Suprapubic skin (tissue), 4 donors: ENCODE measurements at regions not wholly inside any gene's neighbourhood (a gene's known extent, or its start where the extent isn't known, plus 50 kb on each side); places are given as distances from the start of the nearest gene placed in this dataset.

Experiments
- DNase-seq, 2 donors: peaks; one replicate each; pipeline ENCODE4 v3.0.0-alpha.2; 2019; ENCODE audit warnings: low spot score in 2 of 2
- H3K27ac ChIP-seq: fragments of 200-600 bp; sonication (generic); one replicate; pipeline ENCODE4 v1.5.1; 2019
- H3K27me3 ChIP-seq: fragments of 200-600 bp; sonication (generic); one replicate; pipeline ENCODE4 v1.5.1; 2019
- H3K36me3 ChIP-seq: fragments of 200-600 bp; sonication (generic); one replicate; pipeline ENCODE4 v1.5.1; 2019
- H3K4me1 ChIP-seq: fragments of 200-600 bp; sonication (generic); one replicate; pipeline ENCODE4 v1.5.1; 2019
- H3K4me3 ChIP-seq: fragments of 200-600 bp; sonication (generic); one replicate; pipeline ENCODE4 v1.5.1; 2019; ENCODE audit warnings: mild to moderate bottlenecking
- H3K9me3 ChIP-seq: fragments of 200-600 bp; sonication (generic); one replicate; pipeline ENCODE4 v1.5.1; 2019
- EP300 ChIP-seq: sonication (generic); formaldehyde crosslinking; IDR thresholded peaks from one replicate; pipeline ENCODE4 v1.6.1; 2017; ENCODE audit warnings: antibody characterized with exemption
- POLR2A ChIP-seq, 2 donors: fragments of 450-650 bp; IDR thresholded peaks; one replicate each; pipeline ENCODE4 v1.6.1; 2017; ENCODE audit warnings: antibody characterized with exemption in 2 of 2, mild to moderate bottlenecking in 2 of 2, moderate library complexity in 2 of 2
- POLR2AphosphoS5 ChIP-seq, 3 donors: sonication (generic); formaldehyde crosslinking; IDR thresholded peaks; one replicate each; pipeline ENCODE4 v1.6.1; 2017; ENCODE audit warnings: antibody characterized with exemption in 3 of 3
- WGBS: methylation state at CpG from one replicate; pipeline ENCODE4 v1.1.5; 2018; 5-methylcytosine and 5-hydroxymethylcytosine counted together
- TF ChIP-seq, protein P1 (sequence below), 2 donors: fragments of 200-600 bp in 1 of 2; fragments of 450-650 bp in 1 of 2; sonication (generic) in 1 of 2; IDR thresholded peaks; one replicate each; pipeline ENCODE4 v1.5.1; 2016 to 2019; ENCODE audit warnings: antibody characterized with exemption in 2 of 2, mild to moderate bottlenecking in 1 of 2, moderate library complexity in 1 of 2

DNA sequence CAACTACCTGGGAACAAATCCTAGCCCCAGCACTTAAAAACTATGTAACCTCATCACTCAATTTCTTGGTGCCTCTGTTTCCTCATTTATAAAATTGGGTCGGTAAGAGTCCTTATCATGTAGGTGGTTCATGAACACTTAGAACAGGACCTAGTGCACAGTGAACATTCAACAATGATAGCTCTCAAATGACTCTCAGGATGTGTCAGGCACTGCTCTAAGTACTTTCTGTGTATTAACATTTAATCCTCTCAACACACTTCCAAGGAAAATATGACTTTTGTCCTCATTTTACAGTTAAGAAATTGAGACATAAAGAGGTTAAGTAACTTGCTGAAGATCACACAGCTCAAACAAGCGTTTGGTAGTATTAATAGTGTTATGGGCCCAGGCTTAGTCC, 202.1 kb upstream of the KLF4 start:
- 93% methylated on average over 2 of the region's 2 CpGs for WGBS
- no peak overlapping the region for H3K4me3 ChIP-seq
- no peak for DNase-seq
- H3K36me3 ChIP-seq, result no peaks in the 10 kb centered on the region
- TF ChIP-seq POLR2AphosphoS5 (IDR thresholded peaks at IDR 0.05), result no peak
- no peak for TF ChIP-seq POLR2A (IDR thresholded peaks at IDR 0.05)
- TF ChIP-seq, protein P1, sequence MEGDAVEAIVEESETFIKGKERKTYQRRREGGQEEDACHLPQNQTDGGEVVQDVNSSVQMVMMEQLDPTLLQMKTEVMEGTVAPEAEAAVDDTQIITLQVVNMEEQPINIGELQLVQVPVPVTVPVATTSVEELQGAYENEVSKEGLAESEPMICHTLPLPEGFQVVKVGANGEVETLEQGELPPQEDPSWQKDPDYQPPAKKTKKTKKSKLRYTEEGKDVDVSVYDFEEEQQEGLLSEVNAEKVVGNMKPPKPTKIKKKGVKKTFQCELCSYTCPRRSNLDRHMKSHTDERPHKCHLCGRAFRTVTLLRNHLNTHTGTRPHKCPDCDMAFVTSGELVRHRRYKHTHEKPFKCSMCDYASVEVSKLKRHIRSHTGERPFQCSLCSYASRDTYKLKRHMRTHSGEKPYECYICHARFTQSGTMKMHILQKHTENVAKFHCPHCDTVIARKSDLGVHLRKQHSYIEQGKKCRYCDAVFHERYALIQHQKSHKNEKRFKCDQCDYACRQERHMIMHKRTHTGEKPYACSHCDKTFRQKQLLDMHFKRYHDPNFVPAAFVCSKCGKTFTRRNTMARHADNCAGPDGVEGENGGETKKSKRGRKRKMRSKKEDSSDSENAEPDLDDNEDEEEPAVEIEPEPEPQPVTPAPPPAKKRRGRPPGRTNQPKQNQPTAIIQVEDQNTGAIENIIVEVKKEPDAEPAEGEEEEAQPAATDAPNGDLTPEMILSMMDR (IDR thresholded peaks at IDR 0.05), result no peak
- no peak for TF ChIP-seq EP300
- H3K4me1 ChIP-seq, result no peaks in the 10 kb centered on the region
- no peaks in the 10 kb centered on the region for H3K9me3 ChIP-seq
- no peaks in the 10 kb centered on the region for H3K27me3 ChIP-seq
- H3K27ac ChIP-seq, result no peak overlapping the region

DNA sequence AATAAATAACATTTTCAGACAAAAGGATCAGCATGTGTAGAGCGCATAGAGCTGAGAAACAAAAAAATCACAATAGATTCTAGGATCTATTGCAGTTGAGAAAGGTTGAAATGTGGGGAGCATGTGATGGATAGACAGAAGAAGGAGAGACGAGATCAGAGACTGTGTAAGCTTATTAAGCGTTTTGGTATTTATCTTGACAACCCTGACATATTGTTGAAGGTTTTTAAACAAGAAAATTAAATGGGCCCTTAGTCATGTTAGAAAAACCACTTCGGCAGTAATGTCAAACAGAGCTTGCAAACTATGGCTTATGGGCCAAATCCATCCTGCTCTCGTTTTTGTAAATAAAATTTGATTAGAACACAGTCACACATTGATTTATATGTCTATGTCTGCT, 200.5 kb upstream of the KLF4 start:
- Histone ChIP-seq H3K27me3 (no peaks in the 10 kb centered on the region), H3K36me3 (no peaks in the 10 kb centered on the region), H3K4me1 (no peaks in the 10 kb centered on the region), H3K4me3 (no peak overlapping the region), H3K27ac (no peak overlapping the region), H3K9me3 (no peaks in the 10 kb centered on the region)
- DNase-seq, result no peak
- 62% methylated on average over 5 of the region's 5 CpGs for WGBS
- no peak for TF ChIP-seq POLR2A (IDR thresholded peaks at IDR 0.05)
- TF ChIP-seq, protein P1 (IDR thresholded peaks at IDR 0.05), result no peak
- no peak for TF ChIP-seq EP300
- TF ChIP-seq POLR2AphosphoS5 (IDR thresholded peaks at IDR 0.05), result no peak

DNA sequence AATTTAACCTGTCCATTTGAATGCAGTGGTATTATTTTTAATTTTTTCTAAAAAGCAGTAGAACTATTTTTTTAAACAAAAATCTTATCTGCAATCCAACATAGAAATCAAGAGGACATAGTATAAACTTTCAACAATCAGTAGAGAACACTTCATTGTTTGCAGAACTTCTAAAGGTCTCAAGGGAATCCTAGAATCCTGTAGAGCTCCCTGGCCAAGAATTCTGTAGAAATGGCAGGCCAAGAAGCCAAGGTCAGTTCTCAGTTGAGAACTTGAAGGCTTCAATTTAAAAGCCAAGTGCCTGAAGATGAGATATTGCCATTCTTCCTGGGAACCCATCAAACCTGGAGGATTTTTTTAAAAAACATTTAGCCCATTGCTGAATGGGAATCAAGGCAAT, 199.2 kb upstream of the KLF4 start:
- no peak overlapping the region for H3K27ac ChIP-seq
- no peaks in the 10 kb centered on the region for H3K4me1 ChIP-seq
- H3K36me3 ChIP-seq, result no peaks in the 10 kb centered on the region
- TF ChIP-seq EP300, result no peak
- TF ChIP-seq POLR2A (IDR thresholded peaks at IDR 0.05), result no peak
- TF ChIP-seq, protein P1 (IDR thresholded peaks at IDR 0.05), result no peak
- no peak for TF ChIP-seq POLR2AphosphoS5 (IDR thresholded peaks at IDR 0.05)
- DNase-seq, result no peak
- H3K4me3 ChIP-seq, result no peak overlapping the region
- H3K27me3 ChIP-seq, result no peaks in the 10 kb centered on the region
- H3K9me3 ChIP-seq, result no peaks in the 10 kb centered on the region

DNA sequence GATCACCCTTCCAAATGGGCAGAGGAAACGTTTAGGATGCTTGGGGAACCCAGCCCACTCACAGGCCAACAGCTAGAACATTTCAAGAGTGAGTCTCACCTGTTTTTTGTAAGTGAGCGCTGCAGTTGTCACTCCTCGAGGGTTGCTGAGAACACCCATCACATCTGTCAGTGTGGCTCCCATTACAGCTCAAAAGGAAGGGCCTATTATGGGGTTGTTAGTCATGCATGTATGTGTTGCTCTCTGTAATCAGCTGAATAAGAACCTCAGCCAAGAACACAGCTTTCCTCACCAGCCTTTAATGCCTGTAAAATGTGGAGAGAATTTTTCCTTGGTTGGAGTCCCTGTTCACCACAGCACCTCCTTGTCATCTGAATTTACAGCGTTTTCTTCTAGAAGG, 196.3 kb upstream of the KLF4 start:
- Histone ChIP-seq H3K9me3 (no peaks in the 10 kb centered on the region), H3K4me3 (no peak overlapping the region), H3K4me1 (no peaks in the 10 kb centered on the region), H3K36me3 (no peaks in the 10 kb centered on the region), H3K27ac (no peak overlapping the region), H3K27me3 (no peaks in the 10 kb centered on the region)
- no peak for DNase-seq
- TF ChIP-seq POLR2AphosphoS5 (IDR thresholded peaks at IDR 0.05), result no peak
- TF ChIP-seq, protein P1 (IDR thresholded peaks at IDR 0.05), result no peak
- TF ChIP-seq EP300, result no peak
- TF ChIP-seq POLR2A (IDR thresholded peaks at IDR 0.05), result no peak
- WGBS, result 81% methylated on average over 4 of the region's 4 CpGs

DNA sequence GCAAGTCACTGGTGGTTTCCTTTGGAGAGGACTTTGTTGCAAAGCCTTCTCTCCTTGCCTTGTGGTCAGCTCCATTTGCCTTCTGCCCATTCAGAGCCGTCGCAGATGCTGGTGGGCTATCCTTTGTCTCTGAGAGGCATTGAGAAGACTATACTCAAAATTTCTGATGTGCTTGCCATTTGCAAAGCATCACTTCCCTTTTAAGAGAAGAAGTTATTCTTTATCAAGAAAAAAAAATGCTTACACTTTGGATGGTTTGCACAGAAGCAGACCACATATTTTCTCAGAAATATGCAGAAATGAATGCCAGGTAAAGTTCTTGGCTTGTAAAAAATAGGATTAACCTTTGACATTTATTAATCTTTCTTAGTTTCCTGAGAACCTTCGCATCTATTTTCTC, 195.8 kb upstream of the KLF4 start:
- H3K4me3 ChIP-seq, result no peak overlapping the region

More for the DNA sequence above, 195.8 kb upstream of the KLF4 start:
- TF ChIP-seq EP300, result no peak
- TF ChIP-seq POLR2AphosphoS5 (IDR thresholded peaks at IDR 0.05), result no peak
- no peak for TF ChIP-seq POLR2A (IDR thresholded peaks at IDR 0.05)
- TF ChIP-seq, protein P1 (IDR thresholded peaks at IDR 0.05), result no peak
- WGBS, result 71% methylated on average over 3 of the region's 3 CpGs
- no peak for DNase-seq
- Histone ChIP-seq H3K36me3 (no peaks in the 10 kb centered on the region), H3K27me3 (no peaks in the 10 kb centered on the region), H3K4me1 (no peaks in the 10 kb centered on the region), H3K27ac (no peak overlapping the region), H3K9me3 (no peaks in the 10 kb centered on the region)
